ENCODE measurements at regions not wholly inside any gene's neighbourhood (a gene's known extent, or its start where the extent isn't known, plus 50 kb on each side); places are given as distances from the start of the nearest gene placed in this dataset.

GRCh38 chr15:57780471-57780870, 74.0 kb downstream of the POLR2M start:
- H3K4me3 ChIP-seq (ENCODE audit: low read depth, low read length) = no peak overlapping the region
- POLR2A ChIA-PET = no interaction called here
- TF ChIP-seq CTCF (IDR thresholded peaks at IDR 0.05; ENCODE audit: insufficient read depth, low read length, missing control alignments) = no peak
- DNase-seq (ENCODE audit: low read depth, low spot score) = no peak
- CTCF ChIA-PET = interaction anchor here (0.8 to 1.5 kb wide), 4 partner anchors 10 to 286 kb away, joined by 3 to 5 read pairs (median 4); partner anchors contain the start of gene ALDH1A2

- H3K4me3 ChIP-seq (ENCODE audit: low read depth, low read length) = no peak overlapping the region
- DNase-seq (ENCODE audit: low read depth, low spot score) = no peak
- POLR2A ChIA-PET = no interaction called here
- no peak for TF ChIP-seq CTCF (IDR thresholded peaks at IDR 0.05; ENCODE audit: insufficient read depth, low read length, missing control alignments)
- CTCF ChIA-PET = no interaction called here
These were observed 76.2 kb downstream of the POLR2M start for GRCh38 chr15:57782731-57783130.

- no peak overlapping the region for H3K4me3 ChIP-seq (ENCODE audit: low read depth, low read length)
- TF ChIP-seq CTCF (IDR thresholded peaks at IDR 0.05; ENCODE audit: insufficient read depth, low read length, missing control alignments) = no peak
- ChIA-PET CTCF (interaction anchor here (0.7 to 0.8 kb wide), 2 partner anchors 9 to 225 kb away, joined by 3 read pairs; no protein-coding TSS in a partner anchor), POLR2A (no interaction called here)
- DNase-seq (ENCODE audit: low read depth, low spot score) = no peak
These were observed 77.6 kb downstream of the POLR2M start for GRCh38 chr15:57784081-57784511.

- ChIA-PET CTCF (interaction anchor here (1.6 kb wide), 1 partner anchor 75 kb away, joined by 4 read pairs; no protein-coding TSS in a partner anchor), POLR2A (no interaction called here)
- no peak for DNase-seq (ENCODE audit: low read depth, low spot score)
- H3K4me3 ChIP-seq (ENCODE audit: low read depth, low read length) = no peak overlapping the region
- no peak for TF ChIP-seq CTCF (IDR thresholded peaks at IDR 0.05; ENCODE audit: insufficient read depth, low read length, missing control alignments)
These were observed 78.5 kb downstream of the POLR2M start for GRCh38 chr15:57785039-57785438.

- TF ChIP-seq CTCF (IDR thresholded peaks at IDR 0.05; ENCODE audit: insufficient read depth, low read length, missing control alignments) = no peak
- CTCF ChIA-PET = interaction anchor here (1.6 kb wide), 1 partner anchor 74 kb away, joined by 4 read pairs; no protein-coding TSS in a partner anchor
- POLR2A ChIA-PET = no interaction called here
- H3K4me3 ChIP-seq (ENCODE audit: low read depth, low read length) = no peak overlapping the region
- no peak for DNase-seq (ENCODE audit: low read depth, low spot score)
These were observed 79.4 kb downstream of the POLR2M start for GRCh38 chr15:57785959-57786358.

- no peak overlapping the region for H3K4me3 ChIP-seq (ENCODE audit: low read depth, low read length)
- no peak for DNase-seq (ENCODE audit: low read depth, low spot score)
- ChIA-PET CTCF (no interaction called here), POLR2A (no interaction called here)
- TF ChIP-seq CTCF (IDR thresholded peaks at IDR 0.05; ENCODE audit: insufficient read depth, low read length, missing control alignments) = no peak
These were observed 82.7 kb downstream of the POLR2M start for GRCh38 chr15:57789225-57789624.

All from AG04449 (cell line).